Stimulated activated CD4-positive, alpha-beta T cell treated with anti-CD3 and anti-CD28 coated beads, Interleukin-4, amount 100 ng/mL, for 48 hours (primary cell): ENCODE measurements at regions not wholly inside any gene's neighbourhood (a gene's known extent, or its start where the extent isn't known, plus 50 kb on each side); places are given as distances from the start of the nearest gene placed in this dataset.
"Not testable (repeated sequence)": the region's sequence is repeated elsewhere in the genome, so short reads cannot be mapped to it uniquely, and the experiment has no call there.

ENCODE experiments used
- DNase-seq, 2 donors: peaks; one replicate each; pipeline ENCODE4 v3.0.0-alpha.2; 2020; ENCODE audit warnings: low read depth in 2 of 2

DNA sequence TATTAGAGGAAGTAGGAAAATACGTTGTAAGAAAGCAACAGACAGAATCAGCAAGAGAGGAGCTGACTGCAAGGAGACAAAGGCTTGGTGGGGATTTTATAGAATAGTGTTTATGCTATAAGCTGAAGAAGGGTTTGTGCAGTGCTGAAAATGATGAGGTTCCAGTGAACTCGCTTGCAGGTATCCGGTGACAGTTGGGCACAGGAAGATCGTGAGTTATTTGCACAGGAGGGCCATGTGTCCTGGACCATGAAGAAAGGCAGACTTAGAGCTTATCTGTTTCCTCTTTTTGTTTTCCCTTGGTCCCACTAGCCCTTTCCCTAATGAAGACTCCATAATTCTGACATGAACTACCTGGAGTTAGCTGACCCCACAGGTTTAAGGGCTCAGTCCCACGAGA is 61.4 kb downstream of the NXNL2 start:
- no peak for DNase-seq

DNA sequence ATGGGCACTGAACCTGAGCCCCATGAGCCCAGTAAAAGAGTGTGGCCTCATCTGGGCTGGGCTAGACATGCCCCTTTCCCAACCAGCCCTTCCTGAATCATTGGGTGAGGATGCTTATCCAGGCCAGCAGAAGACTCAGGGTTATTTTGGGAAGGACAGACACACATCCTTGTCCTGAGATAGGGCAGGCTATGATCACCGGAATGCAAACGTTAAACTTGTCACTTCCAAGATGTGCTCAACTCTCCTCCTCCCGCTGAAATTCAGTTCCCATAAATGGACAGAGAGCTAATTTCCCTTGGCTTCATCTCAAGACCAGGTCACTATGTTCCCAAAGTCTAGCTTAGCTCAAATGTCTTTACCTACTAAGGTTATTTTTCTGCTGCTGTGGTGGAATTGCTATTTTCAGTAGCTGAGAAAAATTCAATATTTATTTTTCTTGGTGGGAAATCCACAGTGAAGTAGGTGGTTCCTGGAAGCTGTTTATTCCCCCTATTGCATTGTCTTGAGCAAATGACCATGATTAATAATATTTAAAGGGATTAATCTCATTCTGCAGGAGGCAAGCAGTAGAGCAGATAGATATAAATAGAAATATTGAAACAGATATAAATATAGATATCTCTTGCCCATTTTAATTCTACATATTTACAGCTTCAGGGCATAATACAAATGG is 70.0 kb downstream of the NXNL2 start:
- DNase-seq = no peak

GRCh38 chr9:88605512-88606362 is 70.8 kb downstream of the NXNL2 start:
- DNase-seq = no peak

DNA sequence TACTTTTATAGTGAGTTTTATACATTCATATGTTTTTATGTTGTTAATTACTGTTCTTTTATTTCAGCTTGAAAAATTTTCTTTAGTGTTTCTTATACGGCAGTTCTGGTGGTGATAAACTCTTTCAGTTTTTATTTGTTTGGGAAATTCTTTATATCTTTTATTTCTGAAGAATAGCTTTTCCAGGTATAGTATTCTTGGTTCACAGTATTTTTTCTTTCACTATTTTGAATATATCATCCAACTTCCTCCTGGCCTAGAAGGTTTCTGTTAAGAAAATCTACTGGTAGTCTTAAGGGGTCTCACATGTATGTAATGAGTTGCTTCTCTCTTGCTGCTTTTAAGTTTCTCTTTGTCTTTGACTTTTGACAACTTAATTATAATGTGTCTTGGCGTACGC is 79.4 kb downstream of the NXNL2 start:
- no peak for DNase-seq

DNA sequence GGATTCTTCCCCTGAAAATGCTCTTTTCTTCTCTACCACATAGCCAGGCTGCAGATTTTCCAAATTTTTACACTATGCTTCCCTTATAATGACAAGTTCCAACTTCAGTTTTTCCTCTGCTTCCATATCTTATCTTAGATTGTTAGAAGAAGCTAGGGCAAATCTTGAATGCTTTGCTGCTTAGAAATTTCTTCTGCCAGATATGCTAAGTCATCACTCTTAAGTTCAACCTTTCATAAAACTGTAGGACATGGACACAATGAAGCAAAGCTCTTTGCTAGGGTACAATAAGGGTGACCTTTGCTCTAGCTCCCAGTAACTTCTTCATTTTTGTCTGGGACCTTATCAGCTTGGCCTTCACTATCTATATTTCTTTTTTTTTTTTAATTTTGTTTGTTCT is 88.7 kb downstream of the NXNL2 start:
- no peak for DNase-seq

GRCh38 chr9:88628114-88628513 is 93.1 kb downstream of the NXNL2 start:
- DNase-seq = no peak

DNA sequence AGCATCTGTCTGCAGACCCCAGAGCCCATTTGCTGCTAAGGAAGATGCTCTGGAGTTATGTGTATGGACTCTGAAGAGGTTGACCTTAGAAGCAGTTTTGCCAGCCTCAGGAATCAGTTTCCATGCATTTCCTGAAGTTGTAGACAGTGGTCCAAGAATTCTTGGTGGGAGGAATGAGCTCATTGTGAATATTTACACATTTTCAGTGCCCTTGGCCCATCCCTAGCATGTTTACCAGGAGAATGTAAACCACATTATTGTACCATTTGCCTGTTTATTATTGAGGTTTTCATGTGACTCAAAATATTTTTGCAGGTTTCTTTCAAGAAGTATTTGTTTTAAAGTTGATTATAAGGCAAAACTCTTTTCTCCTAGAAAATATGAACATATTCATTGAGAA is 93.8 kb downstream of the NXNL2 start:
- no peak for DNase-seq

DNA sequence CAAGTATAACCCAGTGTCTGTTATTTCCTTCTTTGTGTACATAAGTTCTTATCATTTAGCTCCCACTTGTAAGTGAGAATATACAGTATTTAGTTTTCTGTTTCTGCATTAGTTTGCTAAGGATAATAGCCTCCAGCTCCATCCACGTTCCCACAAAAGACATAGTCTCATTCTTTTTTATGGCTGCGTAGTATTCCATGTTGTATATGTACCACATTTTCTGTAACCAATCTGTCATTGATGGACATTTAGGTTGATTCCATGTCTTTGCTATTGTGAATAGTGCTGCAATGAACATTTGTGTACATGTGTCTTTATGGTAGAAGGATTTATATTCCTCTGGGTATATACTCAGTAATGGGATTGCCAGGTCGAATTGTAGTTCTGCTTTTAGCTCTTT is 95.6 kb downstream of the NXNL2 start:
- not testable (repeated sequence) for DNase-seq

DNA sequence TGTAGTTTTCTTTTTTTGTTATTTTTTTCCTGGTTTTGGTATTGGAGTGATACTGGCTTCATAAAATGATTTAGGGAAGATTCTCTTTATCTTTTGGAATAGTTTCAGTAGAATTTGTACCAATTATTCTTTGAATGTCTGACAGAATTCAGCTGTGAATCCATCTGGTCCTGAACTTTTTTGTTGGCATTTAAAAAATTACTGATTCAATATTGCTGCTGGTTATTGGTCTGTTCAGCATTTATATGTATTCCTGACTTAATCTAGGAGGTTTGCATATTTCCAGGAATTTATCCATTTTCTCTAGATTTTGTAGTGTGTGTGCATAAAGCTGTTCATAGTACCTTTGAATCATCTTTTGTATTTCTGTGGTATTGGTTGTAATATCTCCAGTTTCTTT is 100.2 kb downstream of the NXNL2 start:
- no peak for DNase-seq

DNA sequence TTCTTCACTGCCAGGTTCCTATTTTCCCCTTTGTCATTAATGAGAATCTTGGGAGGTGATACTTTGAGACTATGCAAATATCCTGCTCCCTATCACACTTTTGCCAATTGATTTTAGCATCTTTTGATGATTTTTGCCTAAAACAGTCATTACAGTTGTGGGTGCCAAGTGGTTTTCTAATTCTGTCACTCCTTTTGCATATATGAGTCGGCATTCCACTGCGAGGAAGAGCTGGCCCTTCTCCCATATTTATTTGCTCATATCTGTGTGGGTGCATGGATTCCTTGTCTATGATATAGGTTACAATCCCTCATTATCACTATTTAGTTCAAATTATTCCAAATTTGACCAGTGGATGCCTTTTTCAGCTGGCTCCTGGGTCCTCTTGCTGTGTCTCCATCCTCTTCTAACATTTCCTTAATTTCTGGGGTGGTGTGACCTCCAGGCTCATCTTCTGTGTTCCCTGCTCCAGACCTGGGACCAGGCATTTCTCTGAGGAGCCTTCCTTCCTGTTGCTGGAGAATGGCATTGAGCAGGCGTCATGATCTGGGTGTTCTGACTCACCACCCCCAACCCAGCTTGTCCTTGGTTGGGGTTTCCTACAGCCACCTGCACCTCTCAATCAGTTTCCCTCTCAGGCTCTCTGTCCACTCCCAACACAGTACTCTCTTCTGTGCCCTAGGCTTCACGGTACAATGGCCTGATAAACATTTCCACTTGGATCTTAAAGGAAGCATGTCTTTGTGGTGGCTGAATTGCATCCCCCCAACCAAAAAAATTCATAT is 106.7 kb downstream of the NXNL2 start:
- DNase-seq = no peak

DNA sequence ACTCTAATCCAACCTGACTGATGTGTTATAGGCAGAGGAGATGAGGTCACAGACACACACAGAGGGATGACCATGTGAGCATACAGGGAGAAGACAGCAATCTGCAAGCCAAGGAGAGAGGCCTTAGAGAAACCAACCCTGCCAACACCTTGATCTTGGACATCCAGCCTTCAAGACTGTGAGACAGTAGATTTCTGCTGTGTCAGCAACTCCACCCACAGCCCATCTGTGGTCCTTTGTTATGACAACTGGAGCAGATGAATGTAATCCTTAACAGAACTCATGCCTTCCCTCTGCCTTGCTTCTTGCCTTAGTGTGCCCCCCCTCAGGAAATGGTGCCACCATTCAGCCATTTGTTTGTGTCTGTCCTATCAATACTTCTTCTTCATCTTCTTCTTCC is 107.4 kb downstream of the NXNL2 start:
- DNase-seq = no peak

GRCh38 chr9:88643931-88644330 is 109.0 kb downstream of the NXNL2 start:
- no peak for DNase-seq

- no peak for DNase-seq
Observed at GRCh38 chr9:88645172-88645878, 110.3 kb downstream of the NXNL2 start.

DNA sequence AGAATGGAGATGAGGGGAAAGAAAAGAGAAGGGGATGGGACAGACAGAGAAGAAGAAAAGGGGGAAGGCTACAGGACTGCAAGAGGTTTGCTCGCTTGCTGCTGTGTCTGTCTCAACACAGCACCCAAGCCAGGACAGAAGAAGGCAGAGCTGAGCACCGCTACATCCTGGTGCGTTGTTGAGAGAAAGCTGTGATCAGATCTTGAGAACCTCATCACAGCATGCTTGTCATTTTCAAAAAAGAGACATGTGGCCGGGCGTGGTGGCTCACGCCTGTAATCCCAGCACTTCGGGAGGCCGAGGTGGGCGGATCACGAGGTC is 110.9 kb downstream of the NXNL2 start:
- DNase-seq = no peak

DNA sequence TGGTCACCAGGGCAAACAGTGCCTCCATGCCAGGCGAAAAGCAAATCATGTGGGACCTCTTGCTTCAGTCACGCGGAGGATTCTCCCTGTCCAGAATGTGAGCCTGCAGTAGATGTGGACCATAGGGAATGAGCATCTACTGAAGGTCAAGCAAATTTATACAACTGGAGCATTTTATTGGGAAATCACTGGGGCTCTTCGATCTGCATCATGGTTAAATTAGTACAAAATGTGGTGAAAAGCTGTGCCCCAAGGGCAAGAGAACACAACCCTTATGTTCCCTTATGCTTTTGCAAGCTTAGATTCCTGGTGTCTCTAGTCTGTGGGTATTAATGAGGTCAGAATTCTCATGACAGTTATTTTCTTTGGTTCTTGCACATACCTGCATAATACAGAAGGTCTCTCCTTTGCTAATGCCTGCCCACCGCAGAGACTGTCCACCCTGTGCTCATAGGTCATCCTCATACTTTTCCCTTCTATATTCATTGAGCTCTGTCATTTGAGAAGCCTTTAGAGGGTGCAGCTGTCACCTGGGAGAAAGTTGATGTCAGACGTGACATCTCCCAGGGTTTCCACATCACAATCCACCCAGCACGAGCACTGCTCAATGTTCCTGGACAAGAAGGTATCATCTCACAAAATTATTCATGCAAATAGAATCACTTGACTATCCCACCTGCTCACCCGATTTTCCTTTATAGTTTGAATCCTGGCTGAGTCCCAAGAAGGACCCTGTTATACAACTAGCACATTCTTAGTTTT is 111.7 kb downstream of the NXNL2 start:
- no peak for DNase-seq

DNA sequence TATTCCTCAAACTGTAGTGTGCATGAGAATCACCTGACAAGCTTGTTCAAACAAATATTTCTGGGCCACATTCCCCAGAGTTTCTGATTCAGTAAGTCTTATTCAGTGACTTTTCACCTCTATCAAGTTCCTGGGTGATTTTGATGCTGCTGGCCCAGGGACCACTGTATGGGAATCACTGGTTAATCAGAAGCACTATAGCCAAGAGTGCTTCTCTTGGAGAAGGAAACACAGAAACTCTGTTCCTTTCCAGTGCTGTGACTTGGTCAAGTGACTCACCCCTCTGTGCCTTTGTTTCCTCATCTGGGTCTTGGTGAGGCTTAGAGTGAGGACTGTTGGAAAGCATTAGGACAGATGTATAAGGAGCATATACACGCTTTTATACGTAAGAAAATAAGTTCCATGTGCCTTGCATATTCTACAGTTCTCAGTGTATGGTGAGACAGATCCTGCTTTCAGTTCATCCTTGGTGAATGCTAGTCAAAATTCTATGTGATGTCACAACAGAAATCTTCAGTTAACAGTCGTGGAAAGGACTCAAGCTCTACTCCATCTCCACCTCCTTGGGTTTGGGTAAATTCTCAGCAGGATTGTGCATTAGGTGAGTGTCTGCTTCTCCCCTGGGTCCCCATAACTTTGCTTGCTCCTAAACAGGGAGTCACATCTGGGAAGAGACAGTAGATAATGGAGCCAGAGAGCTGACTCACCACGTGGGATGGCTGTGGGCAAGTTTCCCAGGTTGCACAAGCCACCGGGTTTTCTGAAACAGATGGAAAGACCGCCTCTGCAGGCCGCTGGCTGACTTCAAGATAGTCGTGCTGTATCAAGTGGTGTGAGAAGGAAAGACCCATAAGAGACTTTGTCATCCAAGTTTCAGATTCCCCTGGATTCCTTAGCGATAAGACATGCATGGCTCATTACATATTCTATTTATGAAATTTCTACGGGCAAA is 117.0 kb downstream of the NXNL2 start:
- no peak for DNase-seq

- DNase-seq = no peak
Observed at GRCh38 chr9:88652876-88653275, 117.9 kb downstream of the NXNL2 start.

DNA sequence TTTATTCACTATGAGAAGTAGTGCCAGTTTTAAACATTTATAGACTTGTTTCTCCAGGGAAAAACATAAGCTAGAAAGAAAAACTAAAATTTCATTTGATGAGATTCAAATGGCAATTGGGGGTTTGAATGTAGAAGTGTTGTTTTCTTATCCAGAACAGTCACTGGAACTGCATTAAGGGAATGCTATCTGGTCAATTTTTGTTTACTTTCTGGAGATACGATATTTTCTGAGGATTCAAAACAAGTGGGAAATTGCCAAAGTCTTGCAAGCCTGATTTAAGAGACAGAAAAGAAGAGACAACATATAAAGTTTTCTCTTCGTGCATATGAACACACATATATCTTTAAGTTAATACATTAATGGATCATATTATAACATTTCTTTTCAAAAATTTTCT is 118.4 kb downstream of the NXNL2 start:
- no peak for DNase-seq

- no peak for DNase-seq
Observed at GRCh38 chr9:88653911-88654310, 118.9 kb downstream of the NXNL2 start.

- DNase-seq = no peak
Observed at GRCh38 chr9:88657893-88658292, 122.9 kb downstream of the NXNL2 start.
